GM10248 (cell line): ENCODE measurements at regions not wholly inside any gene's neighbourhood (a gene's known extent, or its start where the extent isn't known, plus 50 kb on each side); places are given as distances from the start of the nearest gene placed in this dataset.

Source experiments
- CTCF ChIA-PET: fragments of 300-600 bp; sonication (Branson Sonifier 250); formaldehyde crosslinking; extraction: SDS; loops from one replicate; lab custom pipeline; 2021; ENCODE audit warnings: antibody characterized with exemption; lab: Yijun Ruan, JAX
- POLR2A ChIA-PET: fragments of 350-650 bp; sonication (Branson Sonifier 250); formaldehyde crosslinking; extraction: SDS; loops from one replicate; lab custom pipeline; 2020; ENCODE audit warnings: antibody characterized with exemption; lab: Yijun Ruan, JAX
- DNase-seq: peaks from one replicate; pipeline ENCODE4 v3.0.0; 2012; ENCODE audit errors: extremely low spot score
- CTCF ChIP-seq: IDR thresholded peaks from 2 replicates; pipeline ENCODE4 v1.5.1; 2012; ENCODE audit warnings: mild to moderate bottlenecking, low read depth; ENCODE audit errors: extremely low read depth, missing control alignments, control extremely low read depth

GRCh38 chr5:50995285-50995942 is 329.0 kb downstream of the PARP8 start:
- no peak for DNase-seq
- CTCF ChIA-PET, result interaction anchor here (0.9 kb wide), 1 partner anchor 12 kb away, joined by 3 read pairs; no protein-coding TSS in a partner anchor
- POLR2A ChIA-PET, result no interaction called here
- TF ChIP-seq CTCF, result no peak

- ChIA-PET POLR2A (no interaction called here), CTCF (no interaction called here)
- TF ChIP-seq CTCF, result no peak
- no peak for DNase-seq
These were observed 334.9 kb downstream of the PARP8 start for GRCh38 chr5:51001227-51001923.

GRCh38 chr5:51002368-51002767 is 335.9 kb downstream of the PARP8 start:
- POLR2A ChIA-PET, result no interaction called here
- CTCF ChIA-PET, result no interaction called here
- no peak for DNase-seq
- TF ChIP-seq CTCF, result no peak

GRCh38 chr5:51013036-51013435 is 346.6 kb downstream of the PARP8 start:
- CTCF ChIA-PET, result interaction anchor here (1.3 to 1.6 kb wide), 2 partner anchors 12 to 118 kb away, joined by 3 to 5 read pairs; no protein-coding TSS in a partner anchor
- POLR2A ChIA-PET, result no interaction called here
- no peak for TF ChIP-seq CTCF
- no peak for DNase-seq

GRCh38 chr5:51018423-51018822 is 352.0 kb downstream of the PARP8 start:
- TF ChIP-seq CTCF, result no peak
- ChIA-PET POLR2A (no interaction called here), CTCF (interaction anchor here (1.6 kb wide), 1 partner anchor 12 kb away, joined by 3 read pairs; no protein-coding TSS in a partner anchor)
- no peak for DNase-seq

GRCh38 chr5:51024263-51024662 is 357.8 kb downstream of the PARP8 start:
- no peak for TF ChIP-seq CTCF
- no peak for DNase-seq
- CTCF ChIA-PET, result interaction anchor here (1.0 to 1.1 kb wide), 2 partner anchors 10 to 11 kb away, joined by 3 to 5 read pairs; no protein-coding TSS in a partner anchor
- POLR2A ChIA-PET, result no interaction called here
